HG03354 (cell line): ENCODE measurements at regions not wholly inside any gene's neighbourhood (a gene's known extent, or its start where the extent isn't known, plus 50 kb on each side); places are given as distances from the start of the nearest gene placed in this dataset.

ENCODE experiments used
- ATAC-seq: cut with Tn5 transposase; IDR thresholded peaks from one replicate; pipeline ENCODE4 v1.9.1; 2021; ENCODE audit warnings: mild to moderate bottlenecking; ENCODE audit not compliant: unreplicated experiment, poor library complexity, severe bottlenecking

DNA sequence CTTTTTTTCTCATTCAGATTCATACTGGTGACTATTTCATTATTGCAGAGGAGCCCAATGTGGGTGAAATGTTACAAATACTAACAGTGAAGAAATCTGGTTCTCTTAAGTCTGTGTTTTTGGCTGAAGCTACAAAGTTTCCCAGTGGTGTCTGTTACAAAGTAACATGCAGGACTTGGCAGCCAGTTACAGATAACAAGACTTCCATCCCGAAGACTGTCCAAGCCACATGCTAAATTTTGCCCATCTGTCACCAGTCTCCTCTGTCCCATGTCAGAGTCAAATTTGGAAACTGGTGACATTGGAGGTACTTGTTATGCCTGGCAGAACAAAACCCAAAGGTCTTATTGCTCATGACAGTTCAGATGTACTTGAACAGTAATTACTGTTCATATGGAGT lies 269.2 kb upstream of the GOLIM4 start:
- no peak for ATAC-seq

DNA sequence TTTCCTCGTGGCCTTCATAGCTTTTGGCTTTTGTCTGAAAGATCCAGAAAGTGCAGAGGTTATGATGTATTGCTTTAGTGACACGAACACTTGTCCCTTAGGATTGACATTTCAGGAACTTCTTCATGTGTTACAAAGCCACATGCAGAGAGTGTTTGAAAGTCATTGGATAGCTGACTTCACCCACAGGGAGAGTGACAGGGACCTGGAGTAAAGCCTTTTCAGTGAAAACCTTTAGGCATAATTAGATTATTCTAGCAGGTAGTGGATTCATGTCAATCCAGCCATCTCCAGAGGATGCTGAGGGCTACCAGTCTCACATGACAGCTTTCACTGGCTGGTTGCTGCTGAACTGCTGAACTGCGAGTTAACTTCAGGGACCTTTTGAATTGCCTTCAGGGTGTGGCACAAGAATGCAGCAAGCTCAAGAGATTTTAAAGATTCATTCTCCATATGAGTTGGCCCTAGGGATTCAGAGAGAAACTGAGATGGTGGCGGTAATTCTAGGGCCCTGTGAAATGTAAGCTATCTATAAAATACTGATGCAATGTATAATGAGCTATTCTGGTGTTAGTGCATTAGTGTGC lies 267.0 kb upstream of the GOLIM4 start:
- no peak for ATAC-seq

DNA sequence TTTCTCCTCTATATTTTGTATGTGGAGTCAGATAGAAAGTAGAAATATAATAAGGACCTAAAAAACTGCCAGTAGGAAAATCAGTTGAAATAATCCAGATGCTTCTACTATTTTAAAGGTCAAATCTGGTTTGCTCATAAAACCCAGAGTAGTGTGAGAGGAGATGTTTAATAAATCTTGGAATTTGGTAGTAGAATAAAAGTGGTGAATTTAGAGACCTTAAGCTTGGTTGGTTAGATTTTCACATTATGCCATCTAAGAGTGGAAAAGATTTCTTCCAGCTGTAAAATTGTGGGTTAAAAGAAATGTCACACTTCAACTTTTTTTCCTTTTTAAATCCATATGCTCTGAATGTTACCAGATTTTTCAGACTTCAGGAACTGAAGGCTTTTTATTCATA lies 266.4 kb upstream of the GOLIM4 start:
- no peak for ATAC-seq

DNA sequence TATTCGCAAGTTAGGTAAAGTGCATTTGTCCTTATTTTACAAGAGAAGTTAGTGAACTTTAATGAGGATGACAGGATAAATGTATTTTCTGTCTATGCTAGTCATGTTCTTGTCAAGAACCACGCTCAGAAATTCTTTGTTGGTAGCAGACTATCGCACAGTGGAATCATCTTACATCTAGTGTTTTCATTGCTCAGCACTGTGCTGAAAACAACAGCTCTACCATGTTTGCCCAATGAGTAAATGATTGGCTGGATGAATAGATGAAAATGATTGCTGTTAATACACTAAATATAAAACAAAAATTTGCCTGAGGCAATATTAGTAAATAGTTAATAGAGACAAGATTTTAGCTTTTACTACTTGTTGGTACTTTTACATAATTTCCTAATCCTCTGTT lies 265.3 kb upstream of the GOLIM4 start:
- no peak for ATAC-seq

DNA sequence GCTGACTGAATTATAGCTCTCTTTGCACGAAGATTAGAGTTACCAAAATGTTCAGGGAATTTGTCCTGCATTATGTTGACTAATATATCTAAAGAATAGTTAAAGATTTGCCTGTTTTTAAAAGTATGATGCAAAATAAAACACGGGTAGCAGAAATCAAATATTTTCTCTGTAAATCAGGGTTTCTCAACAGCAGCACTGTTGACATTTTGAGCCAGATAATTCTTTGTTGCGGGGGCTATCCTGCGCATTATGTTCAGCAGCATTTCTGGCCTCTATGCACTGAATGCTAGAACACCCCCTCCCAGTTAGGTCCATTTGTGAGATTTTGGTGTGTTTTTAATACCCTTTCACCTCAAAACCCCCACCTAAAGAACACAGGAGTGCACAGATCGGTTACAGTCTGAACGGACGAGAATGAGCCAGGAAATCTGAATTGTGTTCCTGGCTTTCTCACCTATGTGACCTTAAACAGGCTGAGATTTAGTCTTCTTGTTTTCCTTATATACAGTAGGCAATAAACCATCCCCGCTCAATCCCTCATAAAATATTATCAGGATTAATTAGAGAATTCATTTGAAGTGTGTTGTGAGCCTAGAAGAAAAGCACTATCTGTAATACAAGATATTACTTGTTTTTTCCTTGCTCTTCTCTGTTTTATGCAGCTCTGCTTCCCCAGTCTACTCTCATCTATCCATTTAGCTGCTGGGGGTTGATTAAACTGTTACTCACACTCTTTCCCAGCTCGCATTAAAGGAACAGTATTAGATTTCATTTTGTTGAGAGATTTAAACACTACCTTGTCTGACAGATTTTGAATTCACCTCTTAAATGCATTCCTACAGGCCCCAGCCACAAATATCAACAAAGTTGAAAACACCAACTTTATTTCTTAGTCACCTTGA lies 247.5 kb upstream of the GOLIM4 start:
- ATAC-seq: no peak

DNA sequence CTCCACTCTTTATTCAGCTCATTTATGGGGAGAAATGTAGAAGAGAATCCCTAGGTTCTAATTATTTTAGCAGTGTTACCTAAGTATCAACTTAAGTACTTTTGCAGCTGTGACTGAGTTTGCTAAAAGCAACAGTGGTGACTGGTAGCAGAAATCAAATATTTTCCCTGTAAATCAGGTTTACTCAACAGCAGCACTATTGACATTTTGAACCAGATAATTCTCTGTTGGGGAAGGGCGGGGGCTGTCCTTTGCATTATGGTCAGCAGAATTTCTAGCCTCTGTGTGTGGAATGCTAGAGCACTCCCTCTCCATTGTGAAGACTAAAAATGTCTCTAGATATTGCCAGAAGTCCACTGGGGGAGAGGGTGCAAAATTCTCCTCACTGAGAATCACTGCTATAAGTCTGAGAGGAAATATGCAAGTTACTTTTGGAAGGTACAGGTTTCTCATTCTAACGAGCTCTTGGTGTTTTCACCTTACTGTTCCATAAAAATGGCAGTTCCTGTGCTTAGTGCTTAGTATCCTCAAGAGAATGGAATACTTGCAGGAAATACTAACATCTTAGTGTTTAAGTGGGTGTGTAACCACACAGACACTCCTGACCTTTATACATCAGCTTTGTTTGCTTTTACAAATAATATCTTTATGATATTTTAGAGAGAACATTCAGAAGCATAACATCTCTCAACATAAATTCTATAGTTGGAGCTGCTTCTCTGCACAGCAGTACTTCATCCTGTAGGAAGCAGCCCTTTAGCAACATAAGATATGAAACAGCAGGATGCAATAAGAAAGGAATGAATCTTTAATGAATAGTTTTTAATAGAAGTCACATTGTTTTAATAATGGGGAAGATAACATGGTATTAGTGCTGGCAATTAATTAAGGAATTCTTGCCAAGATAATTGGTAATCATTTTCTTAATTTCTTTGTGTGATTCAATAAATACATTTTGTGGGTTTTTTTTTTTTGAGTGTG lies 246.5 kb upstream of the GOLIM4 start:
- no peak for ATAC-seq

DNA sequence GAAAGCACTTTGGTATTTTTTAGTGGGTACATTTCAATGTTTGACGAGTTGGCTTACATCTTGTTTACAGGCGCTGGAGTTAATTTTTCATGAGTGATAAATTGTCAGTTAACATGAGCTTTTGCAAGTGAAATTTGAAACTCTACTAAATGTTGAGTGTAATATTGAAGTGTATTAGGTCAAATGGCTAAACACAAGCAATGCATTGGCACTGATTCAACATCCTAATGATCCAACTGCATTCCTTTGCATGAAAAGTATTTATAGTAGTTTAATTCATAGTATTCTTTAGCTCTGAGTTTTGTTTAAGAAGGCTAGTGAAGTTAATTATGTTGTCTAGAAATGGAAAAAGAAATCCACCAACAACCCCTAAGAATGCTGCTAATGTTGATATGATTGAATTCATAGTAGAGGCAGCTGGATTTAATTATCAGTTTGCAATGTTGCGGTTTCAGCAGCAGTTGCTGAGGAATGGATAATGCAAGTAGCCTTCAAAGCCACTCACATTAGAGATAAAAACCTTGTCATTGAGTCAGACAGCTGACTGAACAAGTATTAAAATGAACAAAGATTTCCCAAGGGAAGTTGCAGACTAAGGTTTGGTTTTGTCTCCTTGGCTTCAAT lies 245.6 kb upstream of the GOLIM4 start:
- no peak for ATAC-seq

DNA sequence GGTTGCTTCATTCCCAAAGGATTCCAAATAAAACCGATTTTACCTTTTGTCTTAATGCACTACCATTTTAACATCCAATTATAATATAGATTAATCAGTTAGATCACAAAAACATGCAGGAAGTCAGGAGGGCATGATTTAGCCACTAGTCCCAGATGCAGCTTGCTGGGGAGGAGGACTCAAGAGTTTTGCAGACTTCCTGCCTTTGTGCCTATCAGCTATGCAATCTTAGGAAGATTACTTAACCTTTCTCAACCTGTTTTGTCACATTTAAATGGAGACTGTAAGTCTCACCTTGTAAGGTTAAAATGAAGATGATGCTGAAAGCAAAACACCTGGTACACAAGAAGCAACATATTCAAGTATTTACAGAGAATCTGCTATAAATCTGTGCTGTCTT lies 242.4 kb upstream of the GOLIM4 start:
- no peak for ATAC-seq

DNA sequence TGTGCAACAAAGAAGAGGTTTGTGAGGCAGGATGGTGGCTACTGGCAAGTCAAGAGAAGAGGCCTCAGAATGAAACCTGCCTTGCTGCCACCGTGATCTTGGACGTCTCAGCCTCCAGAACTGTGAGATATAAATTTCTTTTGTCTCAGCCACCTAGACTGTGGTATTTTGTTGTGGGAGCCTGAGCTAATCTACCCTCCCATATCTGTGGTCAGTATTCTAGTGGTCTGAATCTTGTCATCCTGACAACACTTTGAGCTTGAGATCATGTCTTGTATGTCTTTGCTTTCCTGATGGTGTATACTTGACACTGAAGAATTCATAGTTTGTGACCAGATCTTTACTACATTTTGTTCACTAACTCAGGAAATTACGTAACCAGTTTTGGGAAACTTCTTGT lies 240.6 kb upstream of the GOLIM4 start:
- no peak for ATAC-seq

DNA sequence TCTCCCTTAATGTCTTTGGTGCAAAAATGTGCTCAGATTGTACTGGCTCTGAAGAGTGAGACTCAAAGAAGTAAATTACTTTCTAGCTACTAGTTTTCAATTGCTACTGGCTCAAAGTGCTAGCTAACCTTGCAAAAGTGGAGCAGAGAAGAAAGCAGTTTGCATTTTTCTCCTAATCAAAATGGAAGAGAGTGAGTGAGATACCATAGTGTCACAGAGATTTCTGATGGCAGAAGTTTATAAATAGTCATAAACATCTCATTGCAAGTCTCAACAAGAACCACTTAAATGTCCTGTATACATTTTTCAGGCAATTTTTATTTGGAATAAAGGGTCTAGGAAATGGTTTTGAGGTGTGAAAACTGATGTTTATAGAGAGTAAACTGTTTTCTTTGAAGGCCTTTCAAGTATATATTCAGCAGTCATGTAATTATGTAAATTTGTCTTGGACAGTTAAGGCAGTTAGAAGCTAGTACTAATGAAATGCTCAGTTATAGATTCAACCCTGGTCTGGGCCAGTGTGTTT lies 237.7 kb upstream of the GOLIM4 start:
- ATAC-seq: no peak

DNA sequence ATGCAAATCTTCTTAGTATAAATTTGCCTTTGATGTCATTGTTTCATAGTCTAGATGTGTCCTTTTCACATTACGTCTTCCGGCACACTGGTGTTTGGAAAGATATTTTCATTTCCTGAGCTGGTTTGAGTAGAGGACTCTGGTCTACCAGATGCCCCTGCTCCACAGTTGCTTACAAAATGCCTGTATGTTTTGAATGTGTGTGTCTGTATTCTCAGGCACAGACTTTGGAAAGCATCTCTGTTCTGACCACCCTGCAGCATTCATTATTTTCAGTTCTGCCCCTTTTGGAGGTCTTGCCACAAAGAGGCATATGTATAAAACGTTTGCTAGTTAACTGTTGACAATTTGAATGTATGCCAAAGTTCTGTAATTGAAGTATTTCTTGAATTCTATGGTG lies 236.0 kb upstream of the GOLIM4 start:
- ATAC-seq: no peak

DNA sequence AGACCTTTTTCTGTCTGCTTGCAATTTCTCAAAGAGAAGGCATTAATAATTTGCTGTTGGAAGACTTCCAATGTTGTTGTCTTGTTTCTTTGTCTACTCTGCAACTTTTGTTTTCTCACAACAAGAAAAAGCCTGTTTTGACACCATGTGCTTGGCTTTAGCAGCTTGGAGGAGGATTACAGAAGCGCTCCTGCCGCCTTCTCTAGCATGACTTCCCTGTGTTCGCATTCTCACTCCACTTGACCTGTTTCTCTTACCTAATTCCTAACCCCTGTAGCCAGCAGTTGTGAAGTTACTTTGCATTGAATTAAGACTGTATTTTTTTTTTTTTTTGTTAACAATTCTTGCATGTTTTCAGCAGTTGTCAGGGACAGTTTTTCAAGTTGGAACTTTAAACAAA lies 235.3 kb upstream of the GOLIM4 start:
- no peak for ATAC-seq

DNA sequence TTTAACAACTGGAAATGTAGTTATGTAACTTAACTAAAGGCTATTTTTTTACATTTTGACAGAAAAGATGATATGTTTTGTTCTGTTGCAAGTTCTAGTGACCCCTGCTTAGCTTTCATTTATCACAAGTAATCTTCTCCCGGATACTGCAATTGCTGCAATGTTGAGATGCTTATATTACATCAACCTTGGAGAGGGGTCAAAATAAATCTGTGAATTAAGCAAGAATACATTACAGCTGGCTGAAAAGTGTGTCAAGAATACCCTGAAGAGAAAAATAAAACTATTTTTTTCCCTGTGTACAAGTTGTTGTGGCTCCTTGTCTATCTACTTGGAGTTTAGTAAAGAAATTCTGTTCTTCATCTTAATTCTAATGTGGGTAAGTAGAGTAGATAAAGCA lies 232.1 kb upstream of the GOLIM4 start:
- no peak for ATAC-seq

DNA sequence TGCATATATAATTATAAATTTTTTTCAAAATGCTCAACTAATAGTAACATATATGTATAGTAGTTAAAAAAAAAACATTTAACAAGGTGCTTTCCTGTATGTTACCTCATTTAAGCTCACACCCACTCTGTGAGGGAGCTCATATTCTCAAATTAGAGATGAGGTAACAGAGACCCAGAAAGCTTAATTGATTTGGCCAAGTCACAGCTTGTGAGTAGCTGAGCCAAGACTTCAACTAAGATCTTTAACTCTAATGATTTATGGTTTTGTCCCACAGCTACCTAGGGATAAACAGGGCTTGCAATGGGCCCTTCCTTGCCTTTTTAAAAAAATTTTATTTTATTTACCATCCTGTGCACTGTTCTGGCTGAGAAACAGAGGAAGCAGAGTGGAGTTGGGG lies 230.0 kb upstream of the GOLIM4 start:
- ATAC-seq: no peak

DNA sequence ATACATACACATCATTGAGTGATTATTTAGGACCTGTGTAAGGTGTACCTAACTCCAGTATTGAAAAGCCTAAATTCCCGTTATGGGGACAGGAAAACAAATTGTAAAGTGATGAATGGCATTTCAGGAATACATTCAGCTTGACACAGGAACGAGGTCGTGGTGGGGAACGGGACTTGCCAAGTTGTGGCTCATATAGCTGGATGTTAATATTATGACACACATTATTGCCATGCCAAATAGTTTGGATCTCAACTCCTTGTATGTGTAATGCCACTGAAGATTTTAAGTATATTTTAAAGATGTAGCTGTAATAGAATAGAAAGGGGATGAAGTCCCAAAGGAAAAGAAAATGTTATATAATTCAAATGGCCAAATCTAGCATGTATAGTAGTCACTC lies 227.2 kb upstream of the GOLIM4 start:
- ATAC-seq: no peak

DNA sequence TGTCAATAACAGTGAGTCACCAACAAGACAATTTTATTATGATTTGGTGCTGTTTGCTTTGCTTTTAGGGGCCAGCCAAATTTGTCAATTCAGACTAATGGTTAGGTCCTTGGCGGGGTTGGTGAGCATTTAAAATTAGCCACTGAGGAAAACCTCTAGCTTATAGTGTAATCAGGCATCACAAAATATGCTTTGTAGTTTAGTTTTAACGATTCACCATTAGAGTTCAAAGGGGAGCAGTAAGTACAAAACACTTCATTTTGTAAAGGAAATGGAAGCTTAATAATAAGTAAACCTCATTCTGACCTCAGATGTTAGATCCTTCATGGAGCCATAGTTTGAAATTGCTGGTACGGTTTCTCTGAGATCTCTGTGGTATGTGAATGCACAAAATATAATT lies 218.4 kb upstream of the GOLIM4 start:
- no peak for ATAC-seq

DNA sequence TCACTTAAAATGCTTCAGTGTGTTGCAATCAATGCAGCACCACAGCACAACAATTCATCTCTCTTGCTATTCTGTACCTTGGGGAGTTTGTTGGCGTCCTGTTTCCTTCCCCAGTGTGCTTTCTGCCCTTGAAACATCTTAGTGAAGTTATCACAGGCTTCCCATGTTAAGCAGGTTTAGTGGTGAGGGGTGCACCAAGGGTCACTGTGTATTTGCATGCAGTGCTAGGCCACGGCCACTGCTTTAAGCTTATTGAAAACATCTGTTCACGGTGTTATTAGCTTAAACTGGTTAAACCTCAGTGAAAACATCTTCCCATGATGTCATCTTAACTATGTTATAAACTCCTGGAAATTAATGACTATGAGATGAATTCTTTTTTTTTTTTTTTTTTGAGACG lies 217.3 kb upstream of the GOLIM4 start:
- no peak for ATAC-seq

DNA sequence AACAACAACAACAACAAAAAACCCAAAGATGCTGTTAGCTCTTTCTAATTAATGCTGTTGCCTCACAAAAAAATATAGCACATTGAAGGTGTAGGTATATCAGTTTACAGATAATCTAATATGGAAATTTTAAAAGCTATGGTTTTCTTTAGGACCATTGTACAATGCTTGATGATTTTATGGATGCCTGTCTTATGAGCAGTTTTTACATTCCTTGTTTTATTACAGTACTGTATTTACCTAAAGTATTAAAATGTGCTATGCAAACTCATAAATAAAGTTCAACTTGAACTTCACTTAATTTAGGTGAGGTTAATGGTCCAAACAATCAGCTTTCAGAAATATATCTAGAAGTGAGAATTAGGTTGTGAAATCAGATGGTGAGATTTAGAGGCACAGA lies 212.2 kb upstream of the GOLIM4 start:
- ATAC-seq: no peak

DNA sequence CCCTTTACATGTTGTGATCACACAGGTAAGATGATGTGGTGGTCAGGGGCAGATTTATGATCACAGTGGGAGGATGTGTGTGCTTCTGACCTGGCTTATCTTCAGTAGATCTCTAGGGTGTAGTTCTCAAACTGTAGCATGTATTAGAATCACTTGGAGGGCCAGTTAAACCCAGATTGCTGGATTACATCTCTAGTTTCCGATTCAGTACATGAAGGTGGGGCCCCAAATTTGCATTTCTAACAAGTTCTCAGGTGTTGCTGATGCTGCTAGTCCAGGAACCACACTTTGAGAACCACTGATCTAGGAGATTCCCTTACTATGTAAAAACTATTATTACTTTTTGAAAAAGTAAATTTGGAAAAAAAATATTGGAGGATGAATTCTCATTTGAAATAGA lies 199.3 kb upstream of the GOLIM4 start:
- ATAC-seq: no peak

DNA sequence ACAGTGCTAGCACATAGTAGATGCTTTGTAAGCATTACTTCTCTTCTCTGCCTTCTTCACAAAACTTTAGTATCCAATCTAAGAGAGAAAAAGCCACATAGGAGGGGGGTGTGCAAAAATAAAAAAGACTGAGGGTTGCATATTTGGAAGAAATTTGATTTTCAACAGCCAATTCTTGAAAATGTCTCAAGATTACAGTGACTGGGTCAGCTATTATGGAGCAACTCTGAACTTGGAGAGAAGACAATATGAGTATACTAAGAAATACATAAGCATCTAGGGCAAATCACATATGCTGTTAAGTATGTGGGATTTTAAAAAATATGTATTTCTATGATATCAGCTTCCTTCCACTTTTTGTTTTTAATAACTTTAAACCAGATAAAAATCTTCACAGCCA lies 196.6 kb upstream of the GOLIM4 start:
- no peak for ATAC-seq
